Ectodermal cell (in vitro differentiated cells): ENCODE measurements at regions not wholly inside any gene's neighbourhood (a gene's known extent, or its start where the extent isn't known, plus 50 kb on each side); places are given as distances from the start of the nearest gene placed in this dataset.

Experiments
- H3K27ac ChIP-seq: 2 replicates; pipeline ENCODE4 v1.7.0; 2013; ENCODE audit warnings: mild to moderate bottlenecking, low read depth, low read length; ENCODE audit not compliant: insufficient read depth, poor library complexity, severe bottlenecking
- H3K27me3 ChIP-seq: 2 replicates; pipeline ENCODE4 v1.7.0; 2013; ENCODE audit warnings: mild to moderate bottlenecking, low read length; ENCODE audit not compliant: insufficient read depth, control insufficient read depth, poor library complexity, severe bottlenecking
- H3K36me3 ChIP-seq: one replicate; pipeline ENCODE4 v1.7.0; 2013; ENCODE audit warnings: low read length; ENCODE audit not compliant: control insufficient read depth, insufficient read depth
- H3K4me1 ChIP-seq: one replicate; pipeline ENCODE4 v1.7.0; 2013; ENCODE audit warnings: low read length; ENCODE audit not compliant: control insufficient read depth, insufficient read depth
- H3K4me3 ChIP-seq: 2 replicates; pipeline ENCODE4 v1.7.0; 2013; ENCODE audit warnings: low read depth, low read length, control low read depth; ENCODE audit not compliant: insufficient read depth
- H3K9me3 ChIP-seq: 2 replicates; pipeline ENCODE4 v1.7.0; 2013; ENCODE audit warnings: mild to moderate bottlenecking, low read length, moderate library complexity; ENCODE audit not compliant: control insufficient read depth
- WGBS, 2 experiments: methylation state at CpG; one replicate each; pipeline ENCODE4 v1.1.7; 2013; ENCODE audit warnings: missing lambda C conversion rate in 2 of 2; 5-methylcytosine and 5-hydroxymethylcytosine counted together

DNA sequence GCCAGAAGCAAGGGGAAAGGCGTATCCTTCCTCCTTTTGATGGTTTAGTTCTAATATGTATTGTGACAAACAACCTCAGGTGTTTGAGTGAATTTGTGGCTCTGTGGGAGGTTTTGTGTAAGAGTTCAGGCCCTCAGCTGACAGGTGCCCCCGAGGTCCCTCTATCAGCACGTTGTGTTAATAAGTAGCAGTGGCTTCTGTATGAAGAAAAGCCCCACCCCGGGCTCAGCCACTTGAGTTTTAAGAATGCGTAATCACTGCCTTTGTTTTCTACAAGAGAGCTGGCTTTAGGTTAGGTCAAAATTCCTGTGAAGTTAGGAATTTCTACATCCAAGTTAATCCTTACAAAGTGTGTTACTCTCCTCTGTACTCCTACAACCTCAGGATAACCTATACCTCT lies 92.4 kb upstream of the PGBD5 start:
- H3K36me3 ChIP-seq: no peaks in the 10 kb centered on the region
- H3K27ac ChIP-seq: no peak overlapping the region
- H3K27me3 ChIP-seq: no peaks in the 10 kb centered on the region
- H3K4me3 ChIP-seq: no peak overlapping the region
- 42 to 43% methylated on average over 5 of the region's 5 CpGs for WGBS, 2 experiments
- peaks cover 23% of the 10 kb centered on the region for H3K4me1 ChIP-seq
- no peaks in the 10 kb centered on the region for H3K9me3 ChIP-seq

- WGBS, 2 experiments: 93 to 94% methylated on average over 2 of the region's 2 CpGs
- peaks cover 23% of the 10 kb centered on the region for H3K4me1 ChIP-seq
- H3K27me3 ChIP-seq: no peaks in the 10 kb centered on the region
- H3K9me3 ChIP-seq: no peaks in the 10 kb centered on the region
- H3K27ac ChIP-seq: no peak overlapping the region
- no peaks in the 10 kb centered on the region for H3K36me3 ChIP-seq
- H3K4me3 ChIP-seq: no peak overlapping the region
These were observed 91.7 kb upstream of the PGBD5 start for GRCh38 chr1:230517786-230518185.

GRCh38 chr1:230517326-230517725 lies 91.2 kb upstream of the PGBD5 start:
- 89 to 91% methylated on average over 7 of the region's 7 CpGs for WGBS, 2 experiments

DNA sequence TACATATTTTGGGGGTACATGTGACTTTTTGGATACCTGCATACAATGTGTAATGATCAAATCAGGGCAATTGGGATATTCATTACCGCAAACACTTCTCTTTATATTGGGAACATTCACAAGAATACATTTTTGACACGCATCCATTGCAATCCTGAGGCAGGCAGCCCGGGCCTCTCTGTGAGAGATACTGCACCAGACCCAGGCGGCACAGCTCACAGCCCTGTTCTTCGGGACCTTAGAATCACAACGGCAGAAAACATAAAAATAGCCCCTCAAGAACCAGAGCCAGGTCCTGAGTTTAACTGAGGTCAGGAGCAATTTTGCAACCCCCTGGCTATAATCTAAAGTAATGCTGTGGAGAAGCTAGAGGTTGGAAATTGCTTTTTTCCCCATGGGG lies 90.8 kb upstream of the PGBD5 start:
- no peaks in the 10 kb centered on the region for H3K9me3 ChIP-seq
- no peak overlapping the region for H3K27ac ChIP-seq
- 92 to 95% methylated on average over 6 of the region's 6 CpGs for WGBS, 2 experiments
- H3K4me1 ChIP-seq: peaks cover 23% of the 10 kb centered on the region
- no peaks in the 10 kb centered on the region for H3K36me3 ChIP-seq
- H3K4me3 ChIP-seq: no peak overlapping the region
- no peaks in the 10 kb centered on the region for H3K27me3 ChIP-seq

More at GRCh38 chr1:230517326-230517725, 91.2 kb upstream of the PGBD5 start:
- H3K27ac ChIP-seq: no peak overlapping the region
- H3K36me3 ChIP-seq: no peaks in the 10 kb centered on the region
- H3K4me3 ChIP-seq: no peak overlapping the region
- H3K4me1 ChIP-seq: peaks cover 23% of the 10 kb centered on the region
- H3K27me3 ChIP-seq: no peaks in the 10 kb centered on the region
- no peaks in the 10 kb centered on the region for H3K9me3 ChIP-seq

DNA sequence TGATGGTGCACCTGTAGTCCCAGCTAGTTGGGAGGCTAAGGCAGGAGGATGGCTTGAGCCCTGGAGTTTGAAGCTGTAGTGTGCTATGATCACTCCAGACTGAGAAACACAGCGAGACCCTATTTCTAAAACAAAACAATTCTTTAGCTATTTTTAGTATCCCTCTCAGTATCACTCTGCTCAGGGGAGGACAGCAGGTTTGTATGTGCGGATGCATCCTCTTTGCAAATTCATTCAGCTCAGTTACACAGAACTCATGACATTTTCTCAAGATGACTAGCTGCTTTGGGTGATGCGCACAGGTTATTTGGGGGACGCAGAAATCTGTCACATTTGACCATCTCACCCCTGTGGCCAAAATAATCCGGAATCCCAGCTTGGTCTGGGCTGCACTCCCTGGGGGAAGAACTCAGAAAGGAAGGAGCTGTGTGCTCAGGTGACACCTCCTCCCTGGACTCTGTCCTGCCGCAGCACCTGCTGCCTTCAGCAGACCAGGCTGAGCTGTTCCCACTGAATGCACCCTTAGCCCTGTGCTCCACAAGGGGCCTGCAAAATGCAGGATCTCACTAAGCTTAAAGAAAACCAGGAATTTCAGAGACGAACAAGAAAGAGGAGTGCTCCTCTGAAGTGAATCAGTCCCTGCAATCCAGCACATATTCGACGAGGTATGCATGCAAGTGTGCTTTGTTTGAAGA lies 89.5 kb upstream of the PGBD5 start:
- no peaks in the 10 kb centered on the region for H3K9me3 ChIP-seq
- no peak overlapping the region for H3K4me3 ChIP-seq
- H3K4me1 ChIP-seq: peaks cover 23% of the 10 kb centered on the region
- no peak overlapping the region for H3K27ac ChIP-seq
- 61 to 65% methylated on average over 9 of the region's 9 CpGs for WGBS, 2 experiments
- no peaks in the 10 kb centered on the region for H3K27me3 ChIP-seq
- H3K36me3 ChIP-seq: no peaks in the 10 kb centered on the region

DNA sequence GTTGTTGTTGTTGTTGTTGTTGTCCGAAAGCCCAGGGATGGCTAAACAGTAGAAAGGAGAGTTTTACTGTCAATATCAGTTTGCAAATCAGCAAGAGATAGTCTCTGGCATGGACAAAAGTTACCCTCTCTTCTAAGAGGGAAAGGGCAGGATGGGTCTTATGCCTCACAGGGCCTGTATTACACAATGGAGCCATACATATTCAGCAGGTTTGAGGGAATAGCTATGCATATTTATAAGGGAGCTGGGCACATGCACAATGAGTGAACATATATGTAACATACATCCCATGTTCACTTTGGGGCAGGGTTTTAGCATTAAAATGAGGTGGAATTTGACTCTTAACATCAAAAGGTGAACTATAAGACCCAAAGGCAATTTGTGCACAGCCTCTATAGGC lies 84.4 kb upstream of the PGBD5 start:
- Histone ChIP-seq H3K4me3 (no peak overlapping the region), H3K9me3 (no peaks in the 10 kb centered on the region), H3K36me3 (no peaks in the 10 kb centered on the region), H3K4me1 (peaks cover 2% of the 10 kb centered on the region), H3K27ac (no peak overlapping the region), H3K27me3 (no peaks in the 10 kb centered on the region)
- 81 to 95% methylated on average over 1 of the region's 1 CpG for WGBS, 2 experiments

- no peaks in the 10 kb centered on the region for H3K36me3 ChIP-seq
- no peaks in the 10 kb centered on the region for H3K9me3 ChIP-seq
- H3K4me1 ChIP-seq: peaks cover 3% of the 10 kb centered on the region
- 87 to 91% methylated on average over 5 of the region's 5 CpGs for WGBS, 2 experiments
- no peak overlapping the region for H3K27ac ChIP-seq
- no peak overlapping the region for H3K4me3 ChIP-seq
- no peaks in the 10 kb centered on the region for H3K27me3 ChIP-seq
These were observed 83.3 kb upstream of the PGBD5 start for GRCh38 chr1:230509281-230509977.

GRCh38 chr1:230507666-230508402 lies 81.7 kb upstream of the PGBD5 start:
- Histone ChIP-seq H3K9me3 (no peaks in the 10 kb centered on the region), H3K27me3 (no peaks in the 10 kb centered on the region), H3K4me3 (no peak overlapping the region), H3K36me3 (no peaks in the 10 kb centered on the region), H3K27ac (no peak overlapping the region), H3K4me1 (peaks cover 6% of the 10 kb centered on the region)
- WGBS, 2 experiments: 87% methylated on average over 8 of the region's 8 CpGs

DNA sequence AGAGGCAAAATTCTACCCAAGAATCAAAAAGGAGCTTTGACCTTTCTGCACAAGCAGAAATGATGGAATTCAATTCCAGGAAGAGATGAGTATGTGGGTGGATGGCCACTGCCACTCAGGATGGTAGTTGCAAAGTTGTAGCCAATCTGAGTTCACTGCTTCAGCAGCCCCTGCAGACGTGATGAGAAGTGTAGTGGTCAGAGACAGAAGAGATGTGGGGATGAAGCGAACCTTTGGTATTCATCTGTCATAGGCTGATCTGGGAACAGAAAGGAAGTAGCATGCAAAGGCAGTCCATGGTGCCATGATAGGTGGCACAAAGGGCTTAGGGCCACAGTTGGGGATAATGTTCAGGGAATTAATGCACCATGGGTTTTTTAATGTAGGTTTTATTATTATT lies 81.1 kb upstream of the PGBD5 start:
- Histone ChIP-seq H3K27ac (no peak overlapping the region), H3K27me3 (no peaks in the 10 kb centered on the region), H3K9me3 (no peaks in the 10 kb centered on the region), H3K4me1 (peaks cover 6% of the 10 kb centered on the region), H3K36me3 (no peaks in the 10 kb centered on the region), H3K4me3 (no peak overlapping the region)
- WGBS, 2 experiments: 92 to 93% methylated on average over 2 of the region's 2 CpGs

DNA sequence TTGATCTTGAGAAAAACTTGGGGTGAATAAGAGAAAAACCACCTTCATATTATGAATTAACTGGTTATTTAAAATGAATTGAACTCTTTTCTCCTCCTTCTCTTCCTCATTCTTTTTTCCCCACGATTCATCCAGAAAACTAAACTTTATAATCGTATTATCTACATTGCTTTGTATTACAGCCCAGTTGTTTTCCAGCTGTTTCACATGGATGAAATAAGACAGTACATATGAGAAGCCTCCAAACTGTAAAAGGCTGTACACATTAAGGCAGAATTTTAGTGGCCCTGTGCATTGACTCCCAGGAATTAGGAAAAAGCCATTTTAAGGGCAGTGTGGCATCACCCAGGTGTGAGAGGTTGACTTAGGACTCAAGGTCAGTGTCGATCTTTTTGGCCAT lies 80.3 kb upstream of the PGBD5 start:
- H3K27me3 ChIP-seq: no peaks in the 10 kb centered on the region
- H3K27ac ChIP-seq: no peak overlapping the region
- H3K4me1 ChIP-seq: peaks cover 6% of the 10 kb centered on the region
- WGBS, 2 experiments: 95 to 98% methylated on average over 3 of the region's 3 CpGs
- H3K9me3 ChIP-seq: no peaks in the 10 kb centered on the region
- no peaks in the 10 kb centered on the region for H3K36me3 ChIP-seq
- H3K4me3 ChIP-seq: no peak overlapping the region
